ENCODE measurements at regions not wholly inside any gene's neighbourhood (a gene's known extent, or its start where the extent isn't known, plus 50 kb on each side); places are given as distances from the start of the nearest gene placed in this dataset.

DNA sequence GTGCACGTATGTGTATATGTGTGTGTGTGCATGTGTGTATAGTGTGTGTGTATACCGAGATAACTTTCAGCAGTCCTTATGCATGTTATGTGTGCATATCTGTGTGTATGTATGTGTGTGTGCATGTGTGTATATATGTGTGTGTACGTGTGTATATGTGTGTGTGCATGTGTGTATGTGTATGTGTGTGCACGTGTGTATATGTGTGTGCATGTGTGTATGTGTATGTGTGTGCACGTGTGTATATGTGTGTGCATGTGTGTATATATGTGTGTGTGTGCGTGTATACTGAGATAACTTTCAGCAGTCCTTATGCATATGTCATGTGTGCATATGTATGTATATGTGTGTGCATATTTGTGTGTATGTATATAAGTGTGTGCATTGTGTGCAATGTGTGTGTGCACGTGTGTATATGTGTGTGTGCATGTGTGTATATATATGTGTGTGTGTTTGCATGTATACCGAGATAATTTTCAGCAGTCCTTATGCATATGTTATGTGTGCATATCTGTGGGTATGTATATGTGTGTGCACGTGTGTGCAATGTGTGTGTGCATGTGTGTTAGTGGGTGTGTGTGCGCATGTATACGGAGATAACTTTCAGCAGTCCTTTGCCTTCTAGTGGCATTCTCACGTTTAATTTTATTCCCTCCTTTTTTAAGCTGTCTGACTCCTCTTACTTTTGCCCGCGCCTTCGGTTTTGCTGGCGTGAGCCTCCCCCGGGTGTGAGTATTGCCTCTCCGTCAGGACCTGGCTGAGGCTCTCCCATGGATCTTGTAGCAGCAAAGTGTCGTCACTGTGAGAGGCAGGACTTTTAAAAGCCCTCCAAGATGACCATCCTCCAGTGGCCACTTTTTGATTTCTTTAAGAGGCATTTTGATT, 99.6 kb upstream of the SHOX start:
- no peaks in the 10 kb centered on the region for H3K27me3 Mint-ChIP-seq (ENCODE audit: unreplicated experiment)
- H3K9me3 Mint-ChIP-seq (ENCODE audit: low read depth, unreplicated experiment): peaks cover 15% of the 10 kb centered on the region

DNA sequence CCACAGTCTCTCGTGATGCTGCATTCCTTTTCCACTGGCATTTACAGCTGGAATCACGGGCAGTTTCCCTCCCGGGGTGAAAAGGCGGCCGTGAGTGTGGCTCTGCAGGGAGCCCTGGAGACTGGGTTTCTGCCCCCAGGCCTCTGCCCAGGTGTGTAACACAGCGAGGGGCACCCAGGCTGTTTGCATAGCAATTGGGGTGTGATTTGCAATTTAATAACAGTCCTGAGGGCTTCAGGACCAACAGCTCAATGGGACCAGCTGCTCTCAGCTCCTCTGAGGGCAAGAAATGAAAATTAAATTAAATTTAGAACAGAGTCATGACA, 99.0 kb upstream of the SHOX start:
- CTCF ChIA-PET: no interaction called here
- H3K4me1 Mint-ChIP-seq (ENCODE audit: low read depth, unreplicated experiment): no peaks in the 10 kb centered on the region
- H3K9me3 Mint-ChIP-seq (ENCODE audit: low read depth, unreplicated experiment): peaks cover 15% of the 10 kb centered on the region
- no TSS peak for BruUV-seq (replicated peaks)
- no peak overlapping the region for H3K4me3 Mint-ChIP-seq (ENCODE audit: low read depth, unreplicated experiment)
- H3K36me3 Mint-ChIP-seq (ENCODE audit: insufficient read depth, unreplicated experiment): no peaks in the 10 kb centered on the region
- no peak for DNase-seq
- TF ChIP-seq, protein P1, sequence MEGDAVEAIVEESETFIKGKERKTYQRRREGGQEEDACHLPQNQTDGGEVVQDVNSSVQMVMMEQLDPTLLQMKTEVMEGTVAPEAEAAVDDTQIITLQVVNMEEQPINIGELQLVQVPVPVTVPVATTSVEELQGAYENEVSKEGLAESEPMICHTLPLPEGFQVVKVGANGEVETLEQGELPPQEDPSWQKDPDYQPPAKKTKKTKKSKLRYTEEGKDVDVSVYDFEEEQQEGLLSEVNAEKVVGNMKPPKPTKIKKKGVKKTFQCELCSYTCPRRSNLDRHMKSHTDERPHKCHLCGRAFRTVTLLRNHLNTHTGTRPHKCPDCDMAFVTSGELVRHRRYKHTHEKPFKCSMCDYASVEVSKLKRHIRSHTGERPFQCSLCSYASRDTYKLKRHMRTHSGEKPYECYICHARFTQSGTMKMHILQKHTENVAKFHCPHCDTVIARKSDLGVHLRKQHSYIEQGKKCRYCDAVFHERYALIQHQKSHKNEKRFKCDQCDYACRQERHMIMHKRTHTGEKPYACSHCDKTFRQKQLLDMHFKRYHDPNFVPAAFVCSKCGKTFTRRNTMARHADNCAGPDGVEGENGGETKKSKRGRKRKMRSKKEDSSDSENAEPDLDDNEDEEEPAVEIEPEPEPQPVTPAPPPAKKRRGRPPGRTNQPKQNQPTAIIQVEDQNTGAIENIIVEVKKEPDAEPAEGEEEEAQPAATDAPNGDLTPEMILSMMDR (IDR thresholded peaks at IDR 0.05; ENCODE audit: unreplicated experiment): no peak
- H3K27me3 Mint-ChIP-seq (ENCODE audit: unreplicated experiment): no peaks in the 10 kb centered on the region
- intact Hi-C loops (cut with micrococcal nuclease; ENCODE audit: unreplicated experiment): no loop called here
- no peak overlapping the region for H3K27ac Mint-ChIP-seq (ENCODE audit: unreplicated experiment)

More for the DNA sequence above, 99.6 kb upstream of the SHOX start:
- Mint-ChIP-seq H3K4me1 (ENCODE audit: low read depth, unreplicated experiment) (no peaks in the 10 kb centered on the region), H3K36me3 (ENCODE audit: insufficient read depth, unreplicated experiment) (no peaks in the 10 kb centered on the region), H3K27ac (ENCODE audit: unreplicated experiment) (no peak overlapping the region), H3K4me3 (ENCODE audit: low read depth, unreplicated experiment) (no peak overlapping the region)
- no TSS peak for BruUV-seq (replicated peaks)
- intact Hi-C loops (cut with micrococcal nuclease; ENCODE audit: unreplicated experiment): no loop called here
- TF ChIP-seq, protein P1 (IDR thresholded peaks at IDR 0.05; ENCODE audit: unreplicated experiment): no peak
- CTCF ChIA-PET: no interaction called here
- DNase-seq: no peak

DNA sequence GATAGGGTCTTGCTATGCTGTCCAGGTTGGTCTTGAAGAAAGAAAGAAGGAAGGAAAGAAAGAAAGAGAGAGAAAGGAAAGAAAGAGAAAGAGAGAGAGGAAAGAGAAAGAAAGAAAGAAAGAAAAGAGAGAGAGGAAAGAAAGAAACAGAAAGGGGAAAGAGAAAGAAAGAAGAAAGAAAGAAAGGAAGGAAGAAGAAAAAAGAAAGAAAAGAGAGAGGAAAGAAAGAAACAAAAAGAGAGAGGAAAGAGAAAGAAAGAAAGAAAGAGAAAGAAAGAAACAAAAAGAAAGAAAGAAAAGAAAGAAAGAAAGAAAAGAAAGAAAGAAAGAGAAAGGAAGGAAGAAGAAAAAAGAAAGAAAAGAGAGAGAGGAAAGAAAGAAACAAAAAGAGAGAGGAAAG, 95.8 kb upstream of the SHOX start:
- H3K27me3 Mint-ChIP-seq (ENCODE audit: unreplicated experiment): no peaks in the 10 kb centered on the region
- intact Hi-C loops (cut with micrococcal nuclease; ENCODE audit: unreplicated experiment): no loop called here
- no peak overlapping the region for H3K4me3 Mint-ChIP-seq (ENCODE audit: low read depth, unreplicated experiment)
- TF ChIP-seq, protein P1 (IDR thresholded peaks at IDR 0.05; ENCODE audit: unreplicated experiment): no peak
- no peaks in the 10 kb centered on the region for H3K4me1 Mint-ChIP-seq (ENCODE audit: low read depth, unreplicated experiment)
- no peak for DNase-seq
- no peaks in the 10 kb centered on the region for H3K36me3 Mint-ChIP-seq (ENCODE audit: insufficient read depth, unreplicated experiment)
- no peak overlapping the region for H3K27ac Mint-ChIP-seq (ENCODE audit: unreplicated experiment)
- BruUV-seq (replicated peaks): no TSS peak
- H3K9me3 Mint-ChIP-seq (ENCODE audit: low read depth, unreplicated experiment): peaks cover 8% of the 10 kb centered on the region
- CTCF ChIA-PET: no interaction called here

DNA sequence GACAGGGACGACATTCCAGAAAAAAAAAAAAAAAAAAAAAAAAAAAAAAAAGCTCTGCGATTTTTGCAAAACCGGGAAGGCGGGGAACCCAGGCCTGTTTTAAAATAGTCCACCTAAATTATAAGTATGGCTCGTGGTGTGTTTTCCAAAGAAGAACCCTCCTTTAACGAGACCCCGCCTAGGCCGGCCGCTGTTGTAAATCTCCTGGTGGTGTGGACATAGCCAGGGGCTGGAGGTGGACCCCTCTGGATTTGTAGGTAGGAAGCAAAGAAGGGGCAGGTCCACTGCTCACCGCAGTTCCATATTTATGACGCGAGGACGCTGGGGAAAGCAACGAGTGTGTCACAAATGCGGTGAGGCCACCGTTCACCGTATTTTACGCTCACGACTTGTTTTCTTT, 94.0 kb upstream of the SHOX start:
- intact Hi-C loops (cut with micrococcal nuclease; ENCODE audit: unreplicated experiment): no loop called here
- no peak overlapping the region for H3K4me3 Mint-ChIP-seq (ENCODE audit: low read depth, unreplicated experiment)
- peaks cover 5% of the 10 kb centered on the region for H3K9me3 Mint-ChIP-seq (ENCODE audit: low read depth, unreplicated experiment)
- H3K27me3 Mint-ChIP-seq (ENCODE audit: unreplicated experiment): no peaks in the 10 kb centered on the region
- no TSS peak for BruUV-seq (replicated peaks)
- CTCF ChIA-PET: no interaction called here
- H3K36me3 Mint-ChIP-seq (ENCODE audit: insufficient read depth, unreplicated experiment): no peaks in the 10 kb centered on the region
- no peaks in the 10 kb centered on the region for H3K4me1 Mint-ChIP-seq (ENCODE audit: low read depth, unreplicated experiment)
- TF ChIP-seq, protein P1 (IDR thresholded peaks at IDR 0.05; ENCODE audit: unreplicated experiment): no peak
- DNase-seq: no peak
- no peak overlapping the region for H3K27ac Mint-ChIP-seq (ENCODE audit: unreplicated experiment)
